ENCODE measurements at regions not wholly inside any gene's neighbourhood (a gene's known extent, or its start where the extent isn't known, plus 50 kb on each side); places are given as distances from the start of the nearest gene placed in this dataset.
"Not testable (repeated sequence)": the region's sequence is repeated elsewhere in the genome, so short reads cannot be mapped to it uniquely, and the experiment has no call there.

- in situ Hi-C loops (cut with HindIII; ENCODE audit: low sequenced_read_pairs): no loop called here
These were observed 394.8 kb downstream of the KIF20B start for GRCh38 chr10:90096196-90096595.

DNA sequence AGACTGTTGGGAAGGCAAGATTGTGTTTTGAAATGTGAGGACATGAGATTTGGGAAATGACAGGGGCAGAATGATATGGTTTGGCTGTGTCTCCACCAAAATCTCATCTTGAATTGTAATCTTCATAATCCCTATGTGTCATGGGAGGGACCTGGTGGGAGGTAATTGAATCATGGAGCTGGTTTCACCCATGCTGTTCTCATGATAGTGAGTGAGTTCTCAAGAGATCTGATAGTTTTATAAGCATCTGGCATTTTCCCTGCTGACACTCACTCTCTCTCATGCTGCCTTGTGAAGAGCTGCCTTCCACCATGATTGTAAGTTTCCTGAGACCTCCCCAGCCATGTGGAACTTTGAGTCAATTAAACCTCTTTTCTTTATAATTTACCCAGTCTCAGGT is 406.2 kb downstream of the KIF20B start:
- in situ Hi-C loops (cut with HindIII; ENCODE audit: low sequenced_read_pairs): not testable (repeated sequence)

DNA sequence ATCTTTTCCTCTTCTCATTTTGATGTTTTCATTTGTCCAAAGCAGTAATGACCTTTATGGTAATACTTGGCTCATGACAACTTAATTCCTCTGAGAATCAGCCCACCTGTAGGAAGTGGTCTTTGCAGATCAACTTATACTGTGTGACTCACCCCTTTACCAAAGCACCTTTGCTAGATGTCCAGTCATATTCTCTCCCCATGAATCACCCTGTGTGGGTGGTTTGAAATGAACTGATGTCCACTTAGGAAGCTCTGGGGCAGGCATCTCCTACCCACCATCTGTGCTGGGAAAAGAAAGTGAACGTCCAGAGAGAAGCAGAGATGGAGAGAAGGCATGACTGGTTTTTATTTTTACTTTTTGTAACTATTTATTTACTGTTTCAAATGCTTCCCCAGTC is 410.3 kb downstream of the KIF20B start:
- in situ Hi-C loops (cut with HindIII; ENCODE audit: low sequenced_read_pairs): no loop called here

- in situ Hi-C loops (cut with HindIII; ENCODE audit: low sequenced_read_pairs): no loop called here
These were observed 411.3 kb downstream of the KIF20B start for GRCh38 chr10:90112681-90113080.

DNA sequence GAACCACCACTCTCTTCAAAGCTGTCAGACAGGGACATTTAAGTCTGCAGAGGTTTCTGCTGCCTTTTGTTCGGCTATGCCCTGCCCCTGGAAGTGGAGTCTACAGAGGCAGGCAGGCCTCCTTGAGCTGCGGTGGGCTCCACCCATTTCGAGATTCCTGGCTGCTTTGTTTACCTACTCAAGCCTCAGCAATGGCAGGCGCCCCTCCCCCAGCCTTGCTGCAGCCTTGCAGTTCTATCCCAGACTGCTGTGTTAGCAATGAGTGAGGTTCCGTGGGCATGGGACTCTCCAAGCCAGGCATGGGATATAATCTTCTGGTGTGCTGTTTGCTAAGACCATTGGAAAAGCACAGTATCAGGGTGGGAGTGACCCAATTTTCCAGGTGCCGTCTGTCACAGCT is 417.2 kb downstream of the KIF20B start:
- in situ Hi-C loops (cut with HindIII; ENCODE audit: low sequenced_read_pairs): not testable (repeated sequence)

DNA sequence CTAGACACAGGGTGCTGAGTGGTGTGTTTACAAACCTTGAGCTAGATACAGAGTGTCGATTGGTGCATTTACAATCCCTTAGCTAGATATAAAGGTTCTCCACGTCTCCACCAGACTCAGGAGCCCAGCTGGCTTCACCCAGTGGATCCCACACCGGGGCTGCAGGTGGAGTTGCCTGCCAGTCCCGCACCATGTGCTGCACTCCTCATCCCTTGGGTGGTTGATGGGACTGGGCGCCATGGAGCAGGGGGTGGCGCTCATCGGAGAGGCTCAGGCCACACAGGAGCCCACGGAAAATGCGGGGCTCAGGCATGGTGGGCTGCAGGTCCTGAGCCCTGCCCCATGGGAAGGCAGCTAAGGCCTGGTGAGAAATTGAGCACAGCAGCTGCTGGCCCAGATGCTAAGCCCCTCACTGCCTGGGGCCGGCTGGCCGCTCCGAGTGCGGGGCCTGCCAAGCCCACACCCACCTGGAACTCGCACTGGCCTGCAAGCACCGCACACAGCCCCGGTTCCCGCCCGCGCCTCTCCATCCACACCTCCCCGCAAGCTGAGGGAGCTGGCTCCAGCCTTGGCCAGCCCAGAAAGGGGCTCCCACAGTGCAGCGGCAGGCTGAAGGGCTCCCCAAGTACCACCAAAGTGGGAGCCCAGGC is 418.4 kb downstream of the KIF20B start:
- in situ Hi-C loops (cut with HindIII; ENCODE audit: low sequenced_read_pairs): not testable (repeated sequence)

GRCh38 chr10:90125456-90126255 is 424.3 kb downstream of the KIF20B start:
- in situ Hi-C loops (cut with HindIII; ENCODE audit: low sequenced_read_pairs): no loop called here

DNA sequence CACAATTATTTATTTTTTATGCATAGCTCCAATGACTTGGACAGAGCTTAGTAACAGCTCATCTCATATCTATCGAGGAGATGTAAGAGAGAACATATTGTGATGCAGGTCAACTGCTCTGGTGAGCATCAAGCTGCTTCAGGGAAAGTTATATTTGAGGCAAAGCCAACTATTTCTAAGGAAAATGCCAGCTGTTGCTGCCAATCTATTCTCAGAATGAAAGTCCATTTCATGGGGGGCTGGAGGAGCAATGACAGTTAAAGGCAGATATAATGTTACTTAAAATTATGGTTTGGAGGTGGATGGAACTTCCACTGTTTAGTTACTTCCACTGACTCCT is 424.8 kb downstream of the KIF20B start:
- in situ Hi-C loops (cut with HindIII; ENCODE audit: low sequenced_read_pairs): no loop called here

- in situ Hi-C loops (cut with HindIII; ENCODE audit: low sequenced_read_pairs): loop anchor here (5.0 kb wide), 1 partner anchor 37 kb away; no protein-coding TSS in a partner anchor
These were observed 429.1 kb downstream of the KIF20B start for GRCh38 chr10:90130321-90131086.

- in situ Hi-C loops (cut with HindIII; ENCODE audit: low sequenced_read_pairs): loop anchor here (5.0 kb wide), 1 partner anchor 34 kb away; no protein-coding TSS in a partner anchor
These were observed 432.2 kb downstream of the KIF20B start for GRCh38 chr10:90133606-90134005.

DNA sequence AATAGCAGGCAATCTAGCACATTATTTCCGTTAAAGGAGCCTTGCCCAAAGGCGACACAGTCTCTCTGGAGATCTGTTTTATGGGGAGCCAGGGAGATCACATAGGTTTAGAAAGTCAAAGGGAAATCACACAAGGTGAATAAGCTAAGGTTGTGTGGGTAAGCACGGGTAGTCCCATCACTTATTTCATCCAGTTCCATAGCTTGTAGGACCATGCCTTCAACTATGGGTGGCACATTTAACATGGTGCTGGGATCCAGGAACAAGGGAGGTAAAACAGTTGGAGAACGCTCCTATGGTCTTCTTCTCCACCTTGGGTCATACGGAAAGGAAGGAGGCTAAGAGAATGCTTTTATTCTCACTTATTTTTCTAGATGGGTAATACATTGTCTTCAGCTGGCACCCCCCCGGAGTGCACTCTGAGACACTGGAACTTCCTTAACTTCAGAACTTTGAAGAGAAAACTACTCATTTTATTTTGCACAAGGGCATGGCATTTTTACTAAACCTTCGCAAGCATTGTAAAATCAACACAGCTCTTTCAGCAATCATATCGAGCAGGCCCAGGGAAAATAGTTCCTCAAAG is 435.4 kb downstream of the KIF20B start:
- in situ Hi-C loops (cut with HindIII; ENCODE audit: low sequenced_read_pairs): no loop called here

DNA sequence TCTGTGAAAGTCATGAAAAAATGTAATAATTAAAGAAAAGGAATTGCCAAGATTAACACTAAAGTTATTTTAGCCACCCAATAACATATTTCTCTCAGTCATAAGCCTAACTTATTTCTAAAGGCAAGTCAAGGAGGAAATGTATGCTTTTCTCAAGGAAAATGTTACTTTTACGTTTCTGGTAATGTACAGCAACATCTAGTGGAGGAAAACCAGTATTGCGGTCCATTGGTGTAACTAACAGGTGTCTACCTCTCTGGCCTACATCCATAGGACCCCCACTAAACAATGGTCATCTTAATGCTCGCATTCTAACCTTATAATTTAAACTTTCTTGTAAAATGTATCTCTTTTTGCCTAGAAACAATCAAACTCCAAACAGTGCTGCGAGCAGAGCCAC is 437.5 kb downstream of the KIF20B start:
- in situ Hi-C loops (cut with HindIII; ENCODE audit: low sequenced_read_pairs): no loop called here

DNA sequence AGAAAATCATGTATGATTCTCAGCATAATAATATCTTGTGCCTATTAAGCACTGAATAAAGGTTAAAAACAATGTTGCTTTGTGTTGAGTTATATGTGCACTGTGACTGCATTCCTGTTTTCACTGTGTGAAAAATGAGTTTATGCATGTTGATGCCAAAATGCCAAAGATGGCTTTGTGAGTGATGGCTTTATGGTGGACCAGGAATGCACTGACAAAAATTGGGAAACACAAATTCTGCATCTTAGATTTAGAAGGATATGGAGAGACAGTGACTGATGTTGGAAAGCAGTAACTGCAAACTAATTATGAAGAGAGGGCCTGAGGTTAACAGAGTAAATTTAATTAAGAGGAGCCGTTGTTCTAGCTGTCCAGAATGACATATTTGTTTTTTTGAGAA is 440.4 kb downstream of the KIF20B start:
- in situ Hi-C loops (cut with HindIII; ENCODE audit: low sequenced_read_pairs): no loop called here

GRCh38 chr10:90143937-90144336 is 442.5 kb downstream of the KIF20B start:
- in situ Hi-C loops (cut with HindIII; ENCODE audit: low sequenced_read_pairs): no loop called here

GRCh38 chr10:90148116-90148855 is 446.9 kb downstream of the KIF20B start:
- in situ Hi-C loops (cut with HindIII; ENCODE audit: low sequenced_read_pairs): no loop called here

DNA sequence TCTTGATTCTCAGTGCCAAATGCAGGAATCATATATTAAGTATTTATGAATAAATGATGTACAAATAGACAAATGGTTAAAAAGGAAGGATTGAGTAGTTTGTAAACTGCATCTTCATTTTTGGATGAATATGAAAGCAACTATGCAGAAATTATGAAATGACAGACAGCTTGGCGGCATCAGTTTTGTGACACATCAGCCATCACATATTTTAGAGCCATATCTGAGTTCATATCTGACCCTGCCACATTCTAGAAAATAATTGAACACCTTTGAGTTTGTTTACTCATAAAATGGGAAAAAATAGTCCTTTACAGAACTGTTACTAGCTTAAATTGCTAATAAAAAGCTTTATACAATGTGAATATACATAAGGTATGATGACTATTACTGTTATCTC is 448.2 kb downstream of the KIF20B start:
- in situ Hi-C loops (cut with HindIII; ENCODE audit: low sequenced_read_pairs): no loop called here

GRCh38 chr10:90162271-90162853 is 461.0 kb downstream of the KIF20B start:
- in situ Hi-C loops (cut with HindIII; ENCODE audit: low sequenced_read_pairs): no loop called here

- in situ Hi-C loops (cut with HindIII; ENCODE audit: low sequenced_read_pairs): loop anchor here (5.0 kb wide), 1 partner anchor 35 kb away; no protein-coding TSS in a partner anchor
These were observed 466.0 kb downstream of the KIF20B start for GRCh38 chr10:90167174-90168064.

DNA sequence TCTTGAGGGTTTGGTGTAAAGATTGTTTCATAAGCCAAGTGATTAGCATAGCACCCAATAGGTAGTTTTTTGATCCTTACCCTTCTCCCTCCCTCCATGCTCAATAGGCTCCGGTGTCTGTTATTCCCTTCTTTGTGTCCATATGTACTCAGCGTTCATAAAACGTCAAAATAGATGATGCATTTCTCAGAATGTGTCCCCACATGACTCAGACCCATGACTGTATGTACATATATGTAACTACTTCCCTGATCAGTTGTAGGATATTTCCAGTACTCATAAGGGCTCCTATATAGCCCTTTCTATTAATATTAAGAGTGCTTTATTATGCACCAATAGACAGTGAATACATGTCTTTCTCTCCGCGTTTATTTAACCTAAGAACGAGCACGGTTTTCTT is 466.9 kb downstream of the KIF20B start:
- in situ Hi-C loops (cut with HindIII; ENCODE audit: low sequenced_read_pairs): loop anchor here (5.0 kb wide), 1 partner anchor 36 kb away; no protein-coding TSS in a partner anchor

Measured in endothelial cell of hepatic sinusoid (primary cell).